ENCODE measurements at regions not wholly inside any gene's neighbourhood (a gene's known extent, or its start where the extent isn't known, plus 50 kb on each side); places are given as distances from the start of the nearest gene placed in this dataset.

DNA sequence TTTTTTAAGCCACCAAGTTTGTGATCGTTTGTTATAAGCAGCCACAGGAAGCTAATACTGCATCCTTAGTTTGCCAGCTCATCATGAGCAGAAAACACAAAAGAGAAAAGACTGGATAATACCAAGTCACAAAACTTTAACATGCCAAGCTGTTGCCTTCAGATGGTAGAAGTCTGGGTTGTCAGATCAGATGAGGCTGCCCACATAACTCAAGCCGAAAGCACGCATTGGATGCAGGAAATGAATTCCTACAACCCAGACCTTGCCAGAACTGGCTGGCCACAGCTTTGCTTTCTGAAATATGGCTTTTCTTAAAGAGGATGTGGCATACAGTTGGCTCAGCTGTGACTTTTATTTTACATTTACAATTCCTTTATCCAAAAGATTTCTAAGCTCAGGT lies 118.3 kb upstream of the NEO1 start:
- TF ChIP-seq EZH2 (IDR thresholded peaks at IDR 0.05; ENCODE audit: borderline replicate concordance, low read length), result no peak
- TF ChIP-seq, protein P1, sequence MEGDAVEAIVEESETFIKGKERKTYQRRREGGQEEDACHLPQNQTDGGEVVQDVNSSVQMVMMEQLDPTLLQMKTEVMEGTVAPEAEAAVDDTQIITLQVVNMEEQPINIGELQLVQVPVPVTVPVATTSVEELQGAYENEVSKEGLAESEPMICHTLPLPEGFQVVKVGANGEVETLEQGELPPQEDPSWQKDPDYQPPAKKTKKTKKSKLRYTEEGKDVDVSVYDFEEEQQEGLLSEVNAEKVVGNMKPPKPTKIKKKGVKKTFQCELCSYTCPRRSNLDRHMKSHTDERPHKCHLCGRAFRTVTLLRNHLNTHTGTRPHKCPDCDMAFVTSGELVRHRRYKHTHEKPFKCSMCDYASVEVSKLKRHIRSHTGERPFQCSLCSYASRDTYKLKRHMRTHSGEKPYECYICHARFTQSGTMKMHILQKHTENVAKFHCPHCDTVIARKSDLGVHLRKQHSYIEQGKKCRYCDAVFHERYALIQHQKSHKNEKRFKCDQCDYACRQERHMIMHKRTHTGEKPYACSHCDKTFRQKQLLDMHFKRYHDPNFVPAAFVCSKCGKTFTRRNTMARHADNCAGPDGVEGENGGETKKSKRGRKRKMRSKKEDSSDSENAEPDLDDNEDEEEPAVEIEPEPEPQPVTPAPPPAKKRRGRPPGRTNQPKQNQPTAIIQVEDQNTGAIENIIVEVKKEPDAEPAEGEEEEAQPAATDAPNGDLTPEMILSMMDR (IDR thresholded peaks at IDR 0.05; ENCODE audit: low read length), result no peak

Measured in OCI-LY1 (cell line).